MM.1S (cell line): ENCODE measurements at regions not wholly inside any gene's neighbourhood (a gene's known extent, or its start where the extent isn't known, plus 50 kb on each side); places are given as distances from the start of the nearest gene placed in this dataset.

Experiments used
- EZH2 ChIP-seq: fragments of 300-600 bp; sonication (generic); optimal IDR thresholded peaks from 2 replicates; pipeline ENCODE3; 2017; ENCODE audit warnings: low read depth, mild to moderate bottlenecking, antibody characterized with exemption, low read length, mixed read lengths
- TF ChIP-seq, protein P1 (sequence below): fragments of 300-600 bp; sonication (generic); IDR thresholded peaks from 2 replicates; pipeline ENCODE4 v1.5.1; 2016; ENCODE audit warnings: antibody characterized with exemption, low read length, mixed read lengths

DNA sequence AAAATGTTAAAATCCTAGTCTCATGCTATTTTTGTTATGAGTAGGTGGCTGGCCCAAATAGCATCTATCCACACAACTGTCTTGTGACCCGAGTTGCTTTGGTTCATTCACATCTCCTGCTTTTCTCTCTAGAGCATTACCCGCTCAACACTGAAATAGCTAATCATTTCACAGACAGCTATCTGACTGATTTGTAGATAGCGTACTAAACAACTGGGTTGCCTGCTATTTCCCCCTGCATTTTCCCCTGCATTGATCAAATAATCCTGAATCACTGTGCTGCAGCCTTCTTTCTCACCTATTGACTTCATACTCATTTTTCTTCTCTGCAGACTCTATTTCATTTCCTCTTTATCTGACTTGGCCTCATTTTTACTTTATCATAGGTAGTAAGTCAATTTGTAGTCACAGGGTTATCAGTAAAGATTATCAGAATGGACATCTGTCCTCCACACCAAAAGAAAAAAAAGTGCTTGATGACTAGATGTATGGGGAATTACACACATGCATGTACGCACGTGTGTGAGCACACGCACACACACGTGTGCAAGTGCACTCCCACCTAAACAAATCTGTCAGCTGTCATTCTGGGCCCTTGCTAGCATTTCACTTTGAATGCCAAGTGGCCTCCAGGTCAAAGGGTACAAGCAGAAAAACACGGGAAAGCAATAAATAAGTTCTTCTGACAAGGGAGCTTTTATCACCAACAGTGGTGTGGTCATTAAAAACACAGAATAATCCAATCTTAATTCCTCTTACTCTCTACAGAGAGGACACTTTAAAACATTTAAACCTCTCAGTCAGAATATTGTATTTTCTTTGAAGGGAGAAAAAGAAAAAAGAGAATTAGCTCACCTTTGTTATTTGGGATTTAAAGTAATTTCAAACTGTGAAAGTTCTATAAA lies 501.6 kb downstream of the EFNA5 start:
- TF ChIP-seq, protein P1, sequence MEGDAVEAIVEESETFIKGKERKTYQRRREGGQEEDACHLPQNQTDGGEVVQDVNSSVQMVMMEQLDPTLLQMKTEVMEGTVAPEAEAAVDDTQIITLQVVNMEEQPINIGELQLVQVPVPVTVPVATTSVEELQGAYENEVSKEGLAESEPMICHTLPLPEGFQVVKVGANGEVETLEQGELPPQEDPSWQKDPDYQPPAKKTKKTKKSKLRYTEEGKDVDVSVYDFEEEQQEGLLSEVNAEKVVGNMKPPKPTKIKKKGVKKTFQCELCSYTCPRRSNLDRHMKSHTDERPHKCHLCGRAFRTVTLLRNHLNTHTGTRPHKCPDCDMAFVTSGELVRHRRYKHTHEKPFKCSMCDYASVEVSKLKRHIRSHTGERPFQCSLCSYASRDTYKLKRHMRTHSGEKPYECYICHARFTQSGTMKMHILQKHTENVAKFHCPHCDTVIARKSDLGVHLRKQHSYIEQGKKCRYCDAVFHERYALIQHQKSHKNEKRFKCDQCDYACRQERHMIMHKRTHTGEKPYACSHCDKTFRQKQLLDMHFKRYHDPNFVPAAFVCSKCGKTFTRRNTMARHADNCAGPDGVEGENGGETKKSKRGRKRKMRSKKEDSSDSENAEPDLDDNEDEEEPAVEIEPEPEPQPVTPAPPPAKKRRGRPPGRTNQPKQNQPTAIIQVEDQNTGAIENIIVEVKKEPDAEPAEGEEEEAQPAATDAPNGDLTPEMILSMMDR: no peak
- no peak for TF ChIP-seq EZH2
